Upper lobe of right lung (tissue), 1 donor: ENCODE measurements at regions not wholly inside any gene's neighbourhood (a gene's known extent, or its start where the extent isn't known, plus 50 kb on each side); places are given as distances from the start of the nearest gene placed in this dataset.
"Not testable (repeated sequence)": the region's sequence is repeated elsewhere in the genome, so short reads cannot be mapped to it uniquely, and the experiment has no call there.

Experiments used
- ATAC-seq: fragments of 200-7000 bp; cut with Tn5 transposase; one replicate; pipeline ENCODE4 v1.9.1; 2020; ENCODE audit warnings: mild to moderate bottlenecking, moderate library complexity
- DNase-seq: peaks from one replicate; pipeline ENCODE4 v3.0.0-alpha.2; 2020
- H3K27ac ChIP-seq: fragments of 200-600 bp; one replicate; pipeline ENCODE4 v1.8.0; 2022
- H3K27me3 ChIP-seq: fragments of 200-600 bp; one replicate; pipeline ENCODE4 v1.8.0; 2022; ENCODE audit warnings: mild to moderate bottlenecking
- H3K36me3 ChIP-seq: fragments of 200-600 bp; one replicate; pipeline ENCODE4 v1.8.0; 2022
- H3K4me1 ChIP-seq: fragments of 200-600 bp; one replicate; pipeline ENCODE4 v1.8.0; 2022
- H3K4me3 ChIP-seq: fragments of 200-600 bp; one replicate; pipeline ENCODE4 v1.8.0; 2022; ENCODE audit warnings: mild to moderate bottlenecking
- H3K9me3 ChIP-seq: fragments of 200-600 bp; one replicate; pipeline ENCODE4 v1.8.0; 2022
- intact Hi-C: fragments of 100-400 bp; cut with DNase I; formaldehyde crosslinking; loops from one replicate; pipeline ENCODE4 v1.11.0; 2022
- TF ChIP-seq, protein P1 (sequence below): fragments of 200-600 bp; IDR thresholded peaks from one replicate; pipeline ENCODE4 v1.8.0; 2022; ENCODE audit warnings: antibody characterized with exemption
- donor health status: DM: no; HTN: yes; CAD: no; lungs with severe emphysema.

GRCh38 chr14:105899071-105899641, 372.8 kb downstream of the TMEM121 start:
- intact Hi-C loops: no loop called here
- DNase-seq: no peak

GRCh38 chr14:105899657-105900397, 373.4 kb downstream of the TMEM121 start:
- intact Hi-C loops: no loop called here
- no peaks in the 10 kb centered on the region for H3K9me3 ChIP-seq
- TF ChIP-seq, protein P1, sequence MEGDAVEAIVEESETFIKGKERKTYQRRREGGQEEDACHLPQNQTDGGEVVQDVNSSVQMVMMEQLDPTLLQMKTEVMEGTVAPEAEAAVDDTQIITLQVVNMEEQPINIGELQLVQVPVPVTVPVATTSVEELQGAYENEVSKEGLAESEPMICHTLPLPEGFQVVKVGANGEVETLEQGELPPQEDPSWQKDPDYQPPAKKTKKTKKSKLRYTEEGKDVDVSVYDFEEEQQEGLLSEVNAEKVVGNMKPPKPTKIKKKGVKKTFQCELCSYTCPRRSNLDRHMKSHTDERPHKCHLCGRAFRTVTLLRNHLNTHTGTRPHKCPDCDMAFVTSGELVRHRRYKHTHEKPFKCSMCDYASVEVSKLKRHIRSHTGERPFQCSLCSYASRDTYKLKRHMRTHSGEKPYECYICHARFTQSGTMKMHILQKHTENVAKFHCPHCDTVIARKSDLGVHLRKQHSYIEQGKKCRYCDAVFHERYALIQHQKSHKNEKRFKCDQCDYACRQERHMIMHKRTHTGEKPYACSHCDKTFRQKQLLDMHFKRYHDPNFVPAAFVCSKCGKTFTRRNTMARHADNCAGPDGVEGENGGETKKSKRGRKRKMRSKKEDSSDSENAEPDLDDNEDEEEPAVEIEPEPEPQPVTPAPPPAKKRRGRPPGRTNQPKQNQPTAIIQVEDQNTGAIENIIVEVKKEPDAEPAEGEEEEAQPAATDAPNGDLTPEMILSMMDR: no peak
- no peaks in the 10 kb centered on the region for H3K4me1 ChIP-seq
- H3K27me3 ChIP-seq: no peaks in the 10 kb centered on the region
- DNase-seq (no peak), ATAC-seq (no peak)
- H3K4me3 ChIP-seq: no peak overlapping the region
- no peaks in the 10 kb centered on the region for H3K36me3 ChIP-seq
- no peak overlapping the region for H3K27ac ChIP-seq

More at GRCh38 chr14:105899071-105899641, 372.8 kb downstream of the TMEM121 start:
- Histone ChIP-seq H3K4me3 (no peak overlapping the region), H3K27ac (no peak overlapping the region), H3K9me3 (no peaks in the 10 kb centered on the region), H3K36me3 (no peaks in the 10 kb centered on the region), H3K4me1 (no peaks in the 10 kb centered on the region), H3K27me3 (no peaks in the 10 kb centered on the region)
- no peak for ATAC-seq
- TF ChIP-seq, protein P1: no peak

DNA sequence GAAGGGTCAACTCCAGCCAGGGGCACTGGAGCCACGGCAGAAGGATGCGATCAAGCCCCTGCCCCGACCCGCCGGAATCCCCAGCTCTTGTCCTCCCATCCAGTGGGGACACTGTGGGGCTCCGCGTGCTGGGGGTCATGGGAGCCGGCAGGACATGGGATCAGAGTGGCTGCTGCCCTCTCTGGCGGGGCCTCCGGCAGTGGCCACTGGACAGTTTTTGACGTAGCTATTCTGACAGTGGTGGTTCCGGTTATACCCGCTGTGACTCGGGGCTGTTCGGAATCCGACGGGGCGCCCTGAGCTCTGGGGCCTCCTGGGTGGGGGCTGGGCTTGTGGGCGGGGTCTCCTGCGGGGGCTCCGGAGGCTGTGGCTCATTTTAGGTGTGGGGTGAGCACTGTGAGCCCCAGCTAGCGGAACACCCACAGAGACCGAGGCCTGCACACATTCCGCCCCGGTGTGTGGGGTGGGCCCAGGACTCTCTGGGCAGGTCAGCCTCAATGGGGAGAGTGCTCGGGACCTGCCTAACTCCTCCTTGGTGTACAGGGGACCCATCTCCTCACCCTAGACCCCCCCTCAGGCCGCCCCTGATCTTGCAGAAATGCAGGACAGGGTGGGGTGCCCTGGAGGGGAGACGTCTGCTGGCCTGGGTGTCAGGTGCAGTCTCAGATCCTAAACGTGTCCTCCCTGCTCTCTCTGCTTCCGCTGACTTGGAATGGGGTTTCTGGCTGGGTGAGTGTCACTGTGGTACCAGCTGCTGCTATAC, 374.2 kb downstream of the TMEM121 start:
- Histone ChIP-seq H3K36me3 (no peaks in the 10 kb centered on the region), H3K4me3 (no peak overlapping the region), H3K9me3 (no peaks in the 10 kb centered on the region), H3K4me1 (no peaks in the 10 kb centered on the region), H3K27ac (no peak overlapping the region), H3K27me3 (no peaks in the 10 kb centered on the region)
- intact Hi-C loops: no loop called here
- TF ChIP-seq, protein P1: no peak
- no peak for ATAC-seq
- no peak for DNase-seq

GRCh38 chr14:105901226-105901625, 374.8 kb downstream of the TMEM121 start:
- Histone ChIP-seq H3K36me3 (no peaks in the 10 kb centered on the region), H3K9me3 (no peaks in the 10 kb centered on the region), H3K4me1 (no peaks in the 10 kb centered on the region), H3K27ac (no peak overlapping the region), H3K27me3 (no peaks in the 10 kb centered on the region), H3K4me3 (no peak overlapping the region)
- TF ChIP-seq, protein P1: no peak
- no peak for DNase-seq
- ATAC-seq: no peak
- intact Hi-C loops: no loop called here

GRCh38 chr14:105902131-105902898, 375.9 kb downstream of the TMEM121 start:
- intact Hi-C loops: no loop called here
- DNase-seq: no peak

DNA sequence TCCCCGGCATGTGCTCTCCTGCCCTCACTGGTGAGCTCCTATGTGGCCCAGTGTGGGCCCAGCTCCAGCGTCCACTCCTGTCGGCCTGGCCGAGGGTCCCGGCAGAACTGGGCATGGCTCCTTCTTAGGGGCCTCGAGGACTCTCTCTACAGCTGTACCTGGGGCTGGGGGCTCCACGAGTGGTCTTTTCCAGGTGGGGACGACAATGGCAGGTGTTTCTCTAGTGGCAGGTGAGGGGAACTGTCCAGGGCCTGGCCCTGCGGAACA, 376.4 kb downstream of the TMEM121 start:
- H3K27me3 ChIP-seq, DNase-seq, ATAC-seq, H3K4me1 ChIP-seq, H3K36me3 ChIP-seq, H3K9me3 ChIP-seq, H3K27ac ChIP-seq, H3K4me3 ChIP-seq, intact Hi-C loops: not testable (repeated sequence)

More at GRCh38 chr14:105902131-105902898, 375.9 kb downstream of the TMEM121 start:
- Histone ChIP-seq H3K27ac (no peak overlapping the region), H3K4me3 (no peak overlapping the region), H3K4me1 (no peaks in the 10 kb centered on the region), H3K27me3 (no peaks in the 10 kb centered on the region), H3K36me3 (no peaks in the 10 kb centered on the region), H3K9me3 (no peaks in the 10 kb centered on the region)
- TF ChIP-seq, protein P1: no peak
- ATAC-seq: no peak
